Liver (tissue), 7 donors: ENCODE measurements at regions not wholly inside any gene's neighbourhood (a gene's known extent, or its start where the extent isn't known, plus 50 kb on each side); places are given as distances from the start of the nearest gene placed in this dataset.
"Not testable (repeated sequence)": the region's sequence is repeated elsewhere in the genome, so short reads cannot be mapped to it uniquely, and the experiment has no call there.

ENCODE experiments used
- DNase-seq: peaks from one replicate; pipeline ENCODE4 v3.0.0-alpha.2; 2017; ENCODE audit warnings: low spot score
- H3K27ac ChIP-seq, 2 donors: one replicate each; pipeline ENCODE4 v1.7.0; 2013; ENCODE audit warnings: inconsistent platforms in 2 of 2, low read length in 2 of 2, control low read depth in 1 of 2, low read depth in 1 of 2, mild to moderate bottlenecking in 1 of 2
- H3K27me3 ChIP-seq, 4 donors: one replicate each; pipeline versions ENCODE4 v1.6.1 to v1.7.0; 2013; ENCODE audit warnings: low read length in 3 of 4, inconsistent platforms in 1 of 4, mild to moderate bottlenecking in 1 of 4, moderate library complexity in 1 of 4; ENCODE audit not compliant: control insufficient read depth in 4 of 4, insufficient read depth in 4 of 4
- H3K36me3 ChIP-seq, 4 donors: one replicate each; pipeline versions ENCODE4 v1.6.1 to v1.7.0; 2013; ENCODE audit warnings: low read length in 3 of 4, mild to moderate bottlenecking in 3 of 4, low read depth in 1 of 4, moderate library complexity in 1 of 4; ENCODE audit not compliant: control insufficient read depth in 4 of 4, insufficient read depth in 3 of 4
- H3K4me1 ChIP-seq, 4 donors: one replicate each; pipeline versions ENCODE4 v1.6.1 to v1.7.0; 2013; ENCODE audit warnings: low read length in 3 of 4, mild to moderate bottlenecking in 3 of 4, moderate library complexity in 1 of 4; ENCODE audit not compliant: control insufficient read depth in 4 of 4, insufficient read depth in 4 of 4
- H3K4me3 ChIP-seq, 3 donors: one replicate each; pipeline versions ENCODE4 v1.6.1 to v1.7.0; 2013; ENCODE audit warnings: low read length in 3 of 3, control low read depth in 1 of 3, low read depth in 1 of 3, mild to moderate bottlenecking in 1 of 3
- H3K9ac ChIP-seq, 2 donors: one replicate each; pipeline ENCODE4 v1.7.0; 2013; ENCODE audit warnings: low read length in 2 of 2, mild to moderate bottlenecking in 2 of 2, moderate library complexity in 2 of 2, control low read depth in 1 of 2, low read depth in 1 of 2
- H3K9me3 ChIP-seq, 4 donors: one replicate each; pipeline versions ENCODE4 v1.6.1 to v1.7.0; 2013; ENCODE audit warnings: low read length in 3 of 4; ENCODE audit not compliant: control insufficient read depth in 4 of 4
- FOXA1 ChIP-seq: IDR thresholded peaks from 2 replicates; pipeline ENCODE4 v1.6.1; 2016; ENCODE audit warnings: antibody characterized with exemption
- FOXA2 ChIP-seq: IDR thresholded peaks from 2 replicates; pipeline ENCODE4 v1.6.1; 2016; ENCODE audit warnings: antibody characterized with exemption
- HNF4A ChIP-seq, 2 donors: conservative IDR thresholded peaks; 2 replicates each; pipeline ENCODE4 v1.6.1; 2016; ENCODE audit warnings: antibody characterized with exemption in 2 of 2, mild to moderate bottlenecking in 2 of 2
- HNF4G ChIP-seq: IDR thresholded peaks from 2 replicates; pipeline ENCODE4 v1.6.1; 2016; ENCODE audit warnings: antibody characterized with exemption
- JUND ChIP-seq, 2 donors: IDR thresholded peaks; 2 replicates each; pipeline ENCODE4 v1.6.1; 2016; ENCODE audit warnings: antibody characterized with exemption in 2 of 2
- NR2F2 ChIP-seq: IDR thresholded peaks from 2 replicates; pipeline ENCODE4 v1.6.1; 2016; ENCODE audit warnings: antibody characterized with exemption
- RAD21 ChIP-seq, 2 donors: IDR thresholded peaks; 2 replicates each; pipeline ENCODE4 v1.6.1; 2016; ENCODE audit warnings: antibody characterized with exemption in 2 of 2, mild to moderate bottlenecking in 2 of 2
- RXRA ChIP-seq, 2 donors: IDR thresholded peaks; 2 replicates each; pipeline ENCODE4 v1.6.1; 2017 to 2018; ENCODE audit warnings: antibody characterized with exemption in 2 of 2, mild to moderate bottlenecking in 1 of 2
- SP1 ChIP-seq: IDR thresholded peaks from 2 replicates; pipeline ENCODE4 v1.6.1; 2018; ENCODE audit warnings: antibody characterized with exemption, mild to moderate bottlenecking
- TAF1 ChIP-seq: conservative IDR thresholded peaks from 2 replicates; pipeline ENCODE4 v1.6.1; 2016; ENCODE audit warnings: antibody characterized with exemption, mild to moderate bottlenecking
- YY1 ChIP-seq: IDR thresholded peaks from 2 replicates; pipeline ENCODE4 v1.6.1; 2016; ENCODE audit warnings: antibody characterized with exemption, mild to moderate bottlenecking
- WGBS: extraction: QIAGEN DNeasy Blood & Tissue Kit; methylation state at CpG from one replicate; pipeline ENCODE4 v1.1.7; 2013; 5-methylcytosine and 5-hydroxymethylcytosine counted together
- TF ChIP-seq, protein P1 (sequence below): IDR thresholded peaks from 2 replicates; pipeline ENCODE4 v1.6.1; 2016; ENCODE audit warnings: antibody characterized with exemption
- TF ChIP-seq, protein P2 (sequence below): IDR thresholded peaks from 2 replicates; pipeline ENCODE4 v1.6.1; 2016; ENCODE audit warnings: antibody characterized with exemption, mild to moderate bottlenecking
- donor health status: healthy.
- donor health status: healthy.
- donor health status: healthy.
- donor health status: healthy.

DNA sequence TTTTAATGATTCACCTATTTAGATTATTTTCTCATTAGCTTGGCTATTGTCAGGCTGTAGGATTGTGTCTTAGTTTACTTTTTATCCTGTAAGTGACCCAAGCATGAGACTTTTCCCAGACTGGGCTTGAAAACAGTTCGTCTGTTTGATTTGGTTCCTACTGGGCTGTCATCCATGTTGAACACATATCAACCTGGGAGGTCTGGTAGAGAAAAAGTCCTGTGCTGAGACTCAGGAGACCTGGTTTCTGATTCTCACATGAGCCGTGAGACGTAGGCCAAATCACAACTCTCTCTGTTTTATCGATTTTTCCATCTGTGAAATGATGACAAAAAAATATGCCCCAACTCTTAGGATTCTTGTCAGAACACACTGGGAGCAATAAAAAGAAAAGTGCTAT, 98.8 kb upstream of the GALNT15 start (continued):
- TF ChIP-seq FOXA2 (no peak), FOXA1 (no peak), JUND (IDR thresholded peaks at IDR 0.05) (no peak), NR2F2 (no peak), YY1 (no peak), TAF1 (no peak), HNF4G (no peak), SP1 (no peak)
- TF ChIP-seq, protein P1, sequence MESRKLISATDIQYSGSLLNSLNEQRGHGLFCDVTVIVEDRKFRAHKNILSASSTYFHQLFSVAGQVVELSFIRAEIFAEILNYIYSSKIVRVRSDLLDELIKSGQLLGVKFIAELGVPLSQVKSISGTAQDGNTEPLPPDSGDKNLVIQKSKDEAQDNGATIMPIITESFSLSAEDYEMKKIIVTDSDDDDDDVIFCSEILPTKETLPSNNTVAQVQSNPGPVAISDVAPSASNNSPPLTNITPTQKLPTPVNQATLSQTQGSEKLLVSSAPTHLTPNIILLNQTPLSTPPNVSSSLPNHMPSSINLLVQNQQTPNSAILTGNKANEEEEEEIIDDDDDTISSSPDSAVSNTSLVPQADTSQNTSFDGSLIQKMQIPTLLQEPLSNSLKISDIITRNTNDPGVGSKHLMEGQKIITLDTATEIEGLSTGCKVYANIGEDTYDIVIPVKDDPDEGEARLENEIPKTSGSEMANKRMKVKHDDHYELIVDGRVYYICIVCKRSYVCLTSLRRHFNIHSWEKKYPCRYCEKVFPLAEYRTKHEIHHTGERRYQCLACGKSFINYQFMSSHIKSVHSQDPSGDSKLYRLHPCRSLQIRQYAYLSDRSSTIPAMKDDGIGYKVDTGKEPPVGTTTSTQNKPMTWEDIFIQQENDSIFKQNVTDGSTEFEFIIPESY, result no peak

DNA sequence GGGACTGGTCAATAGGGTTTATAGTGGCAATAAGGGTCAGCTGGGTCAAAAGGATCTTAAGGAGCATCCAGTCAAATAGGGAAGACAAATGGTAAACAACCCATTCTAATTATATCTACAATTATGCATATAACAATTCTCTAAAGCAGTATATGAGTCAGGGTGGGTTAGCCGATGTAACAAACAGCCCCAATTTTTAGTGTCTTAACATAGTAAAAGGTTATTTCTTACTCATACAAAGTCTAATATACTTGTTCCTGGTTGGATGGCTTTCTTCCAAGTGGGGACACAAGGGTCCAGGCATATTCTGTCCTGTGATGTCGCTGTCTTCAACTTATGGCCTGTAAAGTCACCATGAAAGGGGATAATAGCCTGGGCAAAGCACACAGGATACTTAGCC, 97.9 kb upstream of the GALNT15 start:
- Histone ChIP-seq H3K4me3 (no peak overlapping the region), H3K9me3 (peaks cover 0 to 5% (median 0%) of the 10 kb centered on the region in 4 donors), H3K36me3 (no peaks in the 10 kb centered on the region), H3K4me1 (no peaks in the 10 kb centered on the region), H3K27ac (no peak overlapping the region), H3K9ac (no peak overlapping the region), H3K27me3 (no peaks in the 10 kb centered on the region)
- 97% methylated on average over 2 of the region's 2 CpGs for WGBS
- TF ChIP-seq RXRA (IDR thresholded peaks at IDR 0.05) (no peak), JUND (IDR thresholded peaks at IDR 0.05) (no peak), HNF4A (conservative IDR thresholded peaks at IDR 0.05) (no peak), RAD21 (IDR thresholded peaks at IDR 0.05) (no peak)
- TF ChIP-seq, protein P2, sequence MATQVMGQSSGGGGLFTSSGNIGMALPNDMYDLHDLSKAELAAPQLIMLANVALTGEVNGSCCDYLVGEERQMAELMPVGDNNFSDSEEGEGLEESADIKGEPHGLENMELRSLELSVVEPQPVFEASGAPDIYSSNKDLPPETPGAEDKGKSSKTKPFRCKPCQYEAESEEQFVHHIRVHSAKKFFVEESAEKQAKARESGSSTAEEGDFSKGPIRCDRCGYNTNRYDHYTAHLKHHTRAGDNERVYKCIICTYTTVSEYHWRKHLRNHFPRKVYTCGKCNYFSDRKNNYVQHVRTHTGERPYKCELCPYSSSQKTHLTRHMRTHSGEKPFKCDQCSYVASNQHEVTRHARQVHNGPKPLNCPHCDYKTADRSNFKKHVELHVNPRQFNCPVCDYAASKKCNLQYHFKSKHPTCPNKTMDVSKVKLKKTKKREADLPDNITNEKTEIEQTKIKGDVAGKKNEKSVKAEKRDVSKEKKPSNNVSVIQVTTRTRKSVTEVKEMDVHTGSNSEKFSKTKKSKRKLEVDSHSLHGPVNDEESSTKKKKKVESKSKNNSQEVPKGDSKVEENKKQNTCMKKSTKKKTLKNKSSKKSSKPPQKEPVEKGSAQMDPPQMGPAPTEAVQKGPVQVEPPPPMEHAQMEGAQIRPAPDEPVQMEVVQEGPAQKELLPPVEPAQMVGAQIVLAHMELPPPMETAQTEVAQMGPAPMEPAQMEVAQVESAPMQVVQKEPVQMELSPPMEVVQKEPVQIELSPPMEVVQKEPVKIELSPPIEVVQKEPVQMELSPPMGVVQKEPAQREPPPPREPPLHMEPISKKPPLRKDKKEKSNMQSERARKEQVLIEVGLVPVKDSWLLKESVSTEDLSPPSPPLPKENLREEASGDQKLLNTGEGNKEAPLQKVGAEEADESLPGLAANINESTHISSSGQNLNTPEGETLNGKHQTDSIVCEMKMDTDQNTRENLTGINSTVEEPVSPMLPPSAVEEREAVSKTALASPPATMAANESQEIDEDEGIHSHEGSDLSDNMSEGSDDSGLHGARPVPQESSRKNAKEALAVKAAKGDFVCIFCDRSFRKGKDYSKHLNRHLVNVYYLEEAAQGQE, result no peak
- no peak for DNase-seq

DNA sequence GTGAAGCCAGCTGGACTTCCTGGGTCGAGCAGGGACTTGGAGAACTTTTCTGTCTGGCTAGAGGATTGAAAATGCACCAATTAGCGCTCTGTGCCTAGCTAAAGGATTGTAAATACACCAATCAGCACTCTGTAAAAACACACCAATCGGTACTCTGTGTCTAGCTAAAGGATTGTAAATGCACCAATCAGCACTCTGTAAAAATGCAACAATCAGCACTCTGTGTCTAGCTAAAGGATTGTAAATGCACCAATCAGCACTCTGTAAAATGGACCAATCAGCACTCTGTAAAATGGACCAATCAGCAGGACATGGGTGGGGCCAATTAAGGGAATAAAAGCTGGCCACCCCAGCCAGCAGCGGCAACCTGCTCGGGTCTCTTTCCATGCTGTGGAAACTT, 97.3 kb upstream of the GALNT15 start:
- not testable (repeated sequence) for H3K27ac ChIP-seq, H3K4me1 ChIP-seq, H3K9me3 ChIP-seq, H3K36me3 ChIP-seq, H3K9ac ChIP-seq, H3K4me3 ChIP-seq, H3K27me3 ChIP-seq, DNase-seq
- WGBS, result 87% methylated on average over 5 of the region's 5 CpGs

DNA sequence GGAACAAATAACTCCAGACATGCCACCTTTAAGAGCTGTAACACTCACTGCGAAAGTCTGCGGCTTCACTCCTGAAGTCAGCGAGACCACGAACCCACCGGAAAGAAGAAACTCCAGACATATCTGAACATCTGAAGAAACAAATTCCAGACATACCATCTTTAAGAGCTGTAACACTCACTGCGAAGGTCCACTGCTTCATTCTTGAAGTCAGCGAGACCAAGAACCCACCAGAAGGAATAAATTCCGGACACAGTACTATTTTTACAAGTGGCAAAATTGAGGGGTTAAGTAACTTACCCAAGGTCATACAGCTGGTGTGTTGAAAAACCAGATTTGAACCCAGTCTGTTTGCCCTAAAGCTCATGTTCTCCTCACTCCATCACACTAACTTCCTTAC, 96.8 kb upstream of the GALNT15 start:
- not testable (repeated sequence) for H3K27ac ChIP-seq, H3K4me3 ChIP-seq, H3K9ac ChIP-seq, H3K9me3 ChIP-seq, DNase-seq, H3K27me3 ChIP-seq, H3K36me3 ChIP-seq, H3K4me1 ChIP-seq
- WGBS, result 94% methylated on average over 8 of the region's 8 CpGs
